ENCODE measurements at regions not wholly inside any gene's neighbourhood (a gene's known extent, or its start where the extent isn't known, plus 50 kb on each side); places are given as distances from the start of the nearest gene placed in this dataset.

DNA sequence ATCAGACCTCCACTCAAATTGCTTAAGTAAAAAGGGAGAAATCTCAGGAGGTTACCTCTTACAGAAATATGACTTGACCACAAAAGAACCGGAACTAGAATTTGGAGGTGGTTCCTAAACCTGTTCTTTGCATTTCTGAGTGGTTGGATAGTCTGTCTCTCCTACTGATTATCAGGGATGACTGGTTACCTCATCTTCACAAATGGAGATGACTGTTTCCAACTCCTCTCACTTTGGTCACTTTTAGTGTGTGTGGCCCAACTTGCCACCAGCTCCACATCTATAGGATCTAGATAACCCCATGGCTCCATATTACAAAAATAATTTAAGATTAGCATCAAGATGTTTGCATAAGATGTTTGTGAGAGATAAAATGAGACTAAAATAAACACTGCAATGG, 95.5 kb downstream of the CCDC71L start:
- TF ChIP-seq, protein P1, sequence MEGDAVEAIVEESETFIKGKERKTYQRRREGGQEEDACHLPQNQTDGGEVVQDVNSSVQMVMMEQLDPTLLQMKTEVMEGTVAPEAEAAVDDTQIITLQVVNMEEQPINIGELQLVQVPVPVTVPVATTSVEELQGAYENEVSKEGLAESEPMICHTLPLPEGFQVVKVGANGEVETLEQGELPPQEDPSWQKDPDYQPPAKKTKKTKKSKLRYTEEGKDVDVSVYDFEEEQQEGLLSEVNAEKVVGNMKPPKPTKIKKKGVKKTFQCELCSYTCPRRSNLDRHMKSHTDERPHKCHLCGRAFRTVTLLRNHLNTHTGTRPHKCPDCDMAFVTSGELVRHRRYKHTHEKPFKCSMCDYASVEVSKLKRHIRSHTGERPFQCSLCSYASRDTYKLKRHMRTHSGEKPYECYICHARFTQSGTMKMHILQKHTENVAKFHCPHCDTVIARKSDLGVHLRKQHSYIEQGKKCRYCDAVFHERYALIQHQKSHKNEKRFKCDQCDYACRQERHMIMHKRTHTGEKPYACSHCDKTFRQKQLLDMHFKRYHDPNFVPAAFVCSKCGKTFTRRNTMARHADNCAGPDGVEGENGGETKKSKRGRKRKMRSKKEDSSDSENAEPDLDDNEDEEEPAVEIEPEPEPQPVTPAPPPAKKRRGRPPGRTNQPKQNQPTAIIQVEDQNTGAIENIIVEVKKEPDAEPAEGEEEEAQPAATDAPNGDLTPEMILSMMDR (IDR thresholded peaks at IDR 0.05): no peak
- TF ChIP-seq POLR2AphosphoS5 (IDR thresholded peaks at IDR 0.05; ENCODE audit: insufficient read depth in 1 of 2, low read depth in 1 of 2) (no peak), POLR2A (IDR thresholded peaks at IDR 0.05) (no peak)
